K562 (cell line): ENCODE measurements at regions not wholly inside any gene's neighbourhood (a gene's known extent, or its start where the extent isn't known, plus 50 kb on each side); places are given as distances from the start of the nearest gene placed in this dataset.

Experiments used
- ATAC-seq: fragments of 200-7000 bp; cut with Tn5 transposase; 3 replicates; pipeline ENCODE4 v1.9.1; 2020; ENCODE audit warnings: moderate library complexity
- BruUV-seq: library from RNA; stranded (reverse); fragments of 400-500 nt; replicated peaks from 2 replicates; lab custom pipeline; 2021; lab: Mats Ljungman, UMichigan
- CTCF ChIA-PET: fragments of 300-600 bp; formaldehyde crosslinking; extraction: SDS; loops from one replicate; lab custom pipeline; 2021; ENCODE audit warnings: low intra/inter-chr PET ratio; lab: Yijun Ruan, JAX
- POLR2A ChIA-PET: fragments of 300-600, 350-650 bp; sonication (Branson Sonifier 250); formaldehyde crosslinking; extraction: SDS; loops from one replicate; lab custom pipeline; 2021; ENCODE audit warnings: antibody characterized with exemption, inconsistent platforms; lab: Yijun Ruan, JAX
- DNase-seq, 4 experiments: peaks; one replicate each; pipeline versions ENCODE4 v3.0.0 to v3.0.0-alpha.2; 2011 to 2018; ENCODE audit warnings: low spot score in 3 of 4, mixed read lengths in 3 of 4; ENCODE audit errors: extremely low read depth in 1 of 4
- FAIRE-seq: peaks from 2 replicates; lab custom pipeline; 2011; peaks lifted over from hg19 to GRCh38; lab: Jason Lieb, UNC
- H2AFZ ChIP-seq: 2 replicates; pipeline ENCODE4 v1.6.0; 2011; ENCODE audit warnings: low read depth, low read length, control low read depth, inconsistent platforms
- H3K27ac ChIP-seq: fragments of 200-600 bp; 3 replicates; pipeline ENCODE4 v1.8.0; 2011; ENCODE audit warnings: low read depth, mild to moderate bottlenecking, control low read depth, inconsistent platforms, low read length, moderate library complexity, mixed read lengths; ENCODE audit errors: extremely low read depth
- H3K27me3 ChIP-seq, 2 experiments: fragments of 300-600 bp in 1 of 2; 2 replicates in 1 of 2; 3 replicates in 1 of 2; pipeline versions ENCODE4 v1.6.0 to v1.8.0; 2011; ENCODE audit warnings: inconsistent platforms in 2 of 2, low read length in 2 of 2, mild to moderate bottlenecking in 1 of 2, mixed read lengths in 1 of 2, moderate library complexity in 1 of 2; ENCODE audit not compliant: control insufficient read depth in 2 of 2, insufficient read depth in 2 of 2
- H3K36me3 ChIP-seq: fragments of 300-600 bp; 3 replicates; pipeline ENCODE4 v1.8.0; 2011; ENCODE audit warnings: mild to moderate bottlenecking, low read length, inconsistent platforms; ENCODE audit not compliant: control insufficient read depth, insufficient read depth
- H3K4me1 ChIP-seq, 2 experiments: fragments of 200-600 bp in 1 of 2; replicated peaks in 1 of 2; 2 replicates in 1 of 2; 3 replicates in 1 of 2; pipeline versions ENCODE4 v1.5.1 to v1.8.0; 2011; ENCODE audit warnings: inconsistent platforms in 2 of 2, low read length in 2 of 2, mild to moderate bottlenecking in 1 of 2, mixed read lengths in 1 of 2, moderate library complexity in 1 of 2; ENCODE audit not compliant: control insufficient read depth in 2 of 2, insufficient read depth in 2 of 2
- H3K4me2 ChIP-seq: 2 replicates; pipeline ENCODE4 v1.6.1; 2011; ENCODE audit warnings: low read length, control low read depth, inconsistent platforms, mixed read lengths; ENCODE audit not compliant: insufficient read depth
- H3K4me3 ChIP-seq: fragments of 200-600 bp; sonication (generic), shearing (Covaris generic); 2 replicates; pipeline ENCODE4 v1.5.1; 2016; ENCODE audit warnings: control low read depth, inconsistent platforms
- H3K79me2 ChIP-seq: fragments of 200-600 bp; 3 replicates; pipeline ENCODE4 v1.8.0; 2011; ENCODE audit warnings: low read length, inconsistent platforms; ENCODE audit not compliant: control insufficient read depth, insufficient read depth
- H3K9ac ChIP-seq, 2 experiments: 2 replicates each; pipeline versions ENCODE4 v1.6.0 to v1.6.1; 2011; ENCODE audit warnings: low read depth in 2 of 2, low read length in 2 of 2, control low read depth in 1 of 2, inconsistent platforms in 1 of 2, mild to moderate bottlenecking in 1 of 2, mixed read lengths in 1 of 2; ENCODE audit not compliant: insufficient read depth in 1 of 2
- H3K9me1 ChIP-seq: one replicate; pipeline ENCODE4 v1.6.0; 2011; ENCODE audit warnings: inconsistent platforms, mild to moderate bottlenecking, low read length, moderate library complexity; ENCODE audit not compliant: control insufficient read depth, insufficient read depth
- H3K9me3 ChIP-seq: replicated peaks from 2 replicates; pipeline ENCODE4 v1.5.1; 2011; ENCODE audit warnings: low read depth, low read length, inconsistent platforms; ENCODE audit not compliant: control insufficient read depth, insufficient read depth
- H4K20me1 ChIP-seq: replicated peaks from 2 replicates; pipeline ENCODE4 v1.6.1; 2011; ENCODE audit warnings: low read length, inconsistent platforms, mixed read lengths; ENCODE audit not compliant: control insufficient read depth, insufficient read depth
- NR4A1 ChIP-seq, 2 experiments: fragments of 250-450 bp in 1 of 2; fragments of 450-650 bp in 1 of 2; sonication (Bioruptor Pico) in 1 of 2; IDR thresholded peaks; 2 replicates each; pipeline versions ENCODE4 v1.4.0 to v1.6.1; 2016 to 2020; ENCODE audit warnings: mild to moderate bottlenecking in 2 of 2, missing compliant biosample characterization in 1 of 2, missing genetic modification characterization in 1 of 2, moderate library complexity in 1 of 2
- PHB2 ChIP-seq: fragments of 450-650 bp; IDR thresholded peaks from 2 replicates; pipeline ENCODE4 v1.6.1; 2017; ENCODE audit warnings: low read depth
- SMARCA5 ChIP-seq: fragments of 450-650 bp; IDR thresholded peaks from 2 replicates; pipeline ENCODE4 v1.6.1; 2016
- TCF7L2 ChIP-seq: fragments of 150-350 bp; IDR thresholded peaks from 2 replicates; pipeline ENCODE4 v1.6.1; 2016; ENCODE audit warnings: low read depth, mild to moderate bottlenecking, low read length, moderate library complexity
- TRIM28 ChIP-seq: fragments of 450-650 bp; IDR thresholded peaks from 2 replicates; pipeline ENCODE4 v1.6.1; 2017
- U2AF2 ChIP-seq: fragments of 200-400 bp; formaldehyde crosslinking; optimal IDR thresholded peaks from 2 replicates; pipeline ENCODE3; 2017; ENCODE audit warnings: low read depth, mild to moderate bottlenecking, low read length
- ZNF280A ChIP-seq: fragments of 450-650 bp; IDR thresholded peaks from 2 replicates; pipeline ENCODE4 v1.6.1; 2018; ENCODE audit warnings: mild to moderate bottlenecking, low read depth; ENCODE audit not compliant: partially characterized antibody
- ZNF780A ChIP-seq: fragments of 250-450 bp; sonication (Bioruptor Pico); IDR thresholded peaks from 2 replicates; pipeline ENCODE4 v1.5.0; 2021; ENCODE audit warnings: mild to moderate bottlenecking
- WGBS: fragments of 100-300 bp; shearing (Covaris generic); methylation state at CpG from one replicate; pipeline ENCODE4 v1.1.6; 2016; ENCODE audit warnings: low coverage, mixed read lengths; ENCODE audit not compliant: insufficient coverage; ENCODE audit errors: missing lambda C conversion rate; 5-methylcytosine and 5-hydroxymethylcytosine counted together
- in situ Hi-C: fragments of 300-500 bp; cut with MboI; formaldehyde crosslinking; loops from 4 replicates; pipeline ENCODE4 v1.15.0; 2018; ENCODE audit warnings: inconsistent platforms, mixed read lengths
- intact Hi-C: fragments of 100-400 bp; cut with micrococcal nuclease; formaldehyde crosslinking; loops from 2 replicates; pipeline ENCODE4 v1.14.2; 2022
- TF ChIP-seq, protein P1 (sequence below): sonication (generic); formaldehyde crosslinking; IDR thresholded peaks from 2 replicates; pipeline ENCODE4 v1.8.0; 2022; ENCODE audit warnings: missing genetic modification reagents, mild to moderate bottlenecking, moderate library complexity, borderline replicate concordance

DNA sequence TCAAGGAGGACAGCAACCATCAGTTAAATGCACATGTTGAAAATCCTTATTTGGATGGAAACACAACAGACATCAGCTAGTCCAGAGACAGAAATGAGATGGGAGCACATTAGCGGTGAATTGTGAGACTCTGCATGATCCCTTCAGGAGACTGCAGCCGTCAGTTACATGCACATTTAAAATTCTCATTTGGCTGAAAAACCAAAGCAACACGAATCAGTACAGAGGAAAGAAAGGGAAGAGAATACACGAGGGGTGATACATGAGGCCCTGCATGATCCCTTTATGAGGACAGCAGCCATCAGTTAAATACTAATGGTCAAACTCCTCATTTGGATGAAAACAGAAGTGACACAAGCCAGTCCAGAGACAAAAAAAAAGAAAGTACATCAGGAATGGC is 123.4 kb downstream of the PTPRS start:
- FAIRE-seq (no peak), ATAC-seq (no peak), DNase-seq (no peak)
- ChIA-PET CTCF (no interaction called here), POLR2A (interaction anchor here (0.6 kb wide), 1 partner anchor 103 kb away, joined by 3 read pairs; no protein-coding TSS in a partner anchor)
- Histone ChIP-seq H4K20me1 (no peaks in the 10 kb centered on the region), H3K27ac (no peak overlapping the region), H3K4me1 (peaks cover 0 to 4% of the 10 kb centered on the region in 2 experiments; a peak in 3 of 5 replicates), H3K9me1 (no peaks in the 10 kb centered on the region), H3K4me3 (no peak overlapping the region), H3K27me3 (no peaks in the 10 kb centered on the region), H3K9me3 (no peaks in the 10 kb centered on the region), H3K79me2 (no peaks in the 10 kb centered on the region), H3K4me2 (no peak overlapping the region), H2AFZ (no peak overlapping the region), H3K36me3 (peaks cover 42% of the 10 kb centered on the region; the same call in 2 of the 3 replicates), H3K9ac (no peak overlapping the region)
- BruUV-seq, result no TSS peak
- TF ChIP-seq SMARCA5 (no peak), U2AF2 (no peak), TRIM28 (no peak), ZNF780A (no peak), PHB2 (no peak), NR4A1 (CRISPR knock-in tag; IDR thresholded peaks at IDR 0.05) (no peak), NR4A1 (tag; IDR thresholded peaks at IDR 0.05) (no peak), ZNF280A (no peak), TCF7L2 (no peak)
- TF ChIP-seq, protein P1, sequence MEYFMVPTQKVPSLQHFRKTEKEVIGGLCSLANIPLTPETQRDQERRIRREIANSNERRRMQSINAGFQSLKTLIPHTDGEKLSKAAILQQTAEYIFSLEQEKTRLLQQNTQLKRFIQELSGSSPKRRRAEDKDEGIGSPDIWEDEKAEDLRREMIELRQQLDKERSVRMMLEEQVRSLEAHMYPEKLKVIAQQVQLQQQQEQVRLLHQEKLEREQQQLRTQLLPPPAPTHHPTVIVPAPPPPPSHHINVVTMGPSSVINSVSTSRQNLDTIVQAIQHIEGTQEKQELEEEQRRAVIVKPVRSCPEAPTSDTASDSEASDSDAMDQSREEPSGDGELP, result no peak
- in situ Hi-C loops (no loop called here), intact Hi-C loops (no loop called here)
- 48% methylated on average over 4 of the region's 4 CpGs for WGBS
